Cardiac muscle cell (in vitro differentiated cells and primary cell): ENCODE measurements at regions not wholly inside any gene's neighbourhood (a gene's known extent, or its start where the extent isn't known, plus 50 kb on each side); places are given as distances from the start of the nearest gene placed in this dataset.

Source experiments
- DNase-seq, 2 donors: peaks; one replicate each; pipeline versions ENCODE4 v3.0.0 to v3.0.0-alpha.2; 2010 to 2017; ENCODE audit warnings: low read depth in 1 of 2, low spot score in 1 of 2
- H3K27ac ChIP-seq: fragments of 200-600 bp; sonication (generic); 2 replicates; pipeline ENCODE4 v1.5.1; 2016
- H3K27me3 ChIP-seq: fragments of 200-600 bp; sonication (generic); 2 replicates; pipeline ENCODE4 v1.6.0; 2016; ENCODE audit warnings: control low read depth
- H3K36me3 ChIP-seq: fragments of 200-600 bp; sonication (generic); 2 replicates; pipeline ENCODE4 v1.5.1; 2016; ENCODE audit warnings: control low read depth
- H3K4me1 ChIP-seq: fragments of 200-600 bp; sonication (generic); 2 replicates; pipeline ENCODE4 v1.8.1; 2017; ENCODE audit warnings: low read depth, mild to moderate bottlenecking, mixed run types
- H3K4me3 ChIP-seq: fragments of 200-600 bp; sonication (generic); 2 replicates; pipeline ENCODE4 v1.5.1; 2016; ENCODE audit warnings: mild to moderate bottlenecking
- H3K9me3 ChIP-seq: fragments of 200-600 bp; sonication (generic); 2 replicates; pipeline ENCODE4 v1.5.1; 2017; ENCODE audit warnings: low read depth, mild to moderate bottlenecking, control low read depth
- TF ChIP-seq, protein P1 (sequence below): IDR thresholded peaks from 2 replicates; pipeline ENCODE4 v1.5.1; 2012; ENCODE audit warnings: low read depth, mild to moderate bottlenecking, low read length

DNA sequence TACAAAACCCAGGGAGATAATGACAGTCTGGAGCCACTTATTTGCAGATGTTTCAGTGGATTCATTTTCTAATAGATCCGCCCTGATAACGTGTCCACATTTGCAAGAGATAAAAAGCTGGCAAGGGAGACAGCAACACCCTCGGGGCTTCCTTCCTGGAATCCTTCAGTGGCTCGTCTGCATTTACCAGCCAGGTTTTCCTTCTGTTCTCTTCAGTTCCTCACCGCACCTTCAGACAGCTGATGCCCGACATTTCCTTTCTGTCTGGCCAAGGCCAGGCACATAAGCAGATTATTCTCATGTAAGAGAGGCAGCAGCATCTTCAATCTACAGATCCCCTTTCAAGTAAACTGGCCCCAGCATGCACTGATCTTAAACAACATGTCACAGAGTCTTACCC is 56.2 kb upstream of the SPATA12 start:
- H3K4me1 ChIP-seq = peaks cover 25% of the 10 kb centered on the region
- H3K9me3 ChIP-seq = no peaks in the 10 kb centered on the region
- H3K36me3 ChIP-seq = no peaks in the 10 kb centered on the region
- TF ChIP-seq, protein P1, sequence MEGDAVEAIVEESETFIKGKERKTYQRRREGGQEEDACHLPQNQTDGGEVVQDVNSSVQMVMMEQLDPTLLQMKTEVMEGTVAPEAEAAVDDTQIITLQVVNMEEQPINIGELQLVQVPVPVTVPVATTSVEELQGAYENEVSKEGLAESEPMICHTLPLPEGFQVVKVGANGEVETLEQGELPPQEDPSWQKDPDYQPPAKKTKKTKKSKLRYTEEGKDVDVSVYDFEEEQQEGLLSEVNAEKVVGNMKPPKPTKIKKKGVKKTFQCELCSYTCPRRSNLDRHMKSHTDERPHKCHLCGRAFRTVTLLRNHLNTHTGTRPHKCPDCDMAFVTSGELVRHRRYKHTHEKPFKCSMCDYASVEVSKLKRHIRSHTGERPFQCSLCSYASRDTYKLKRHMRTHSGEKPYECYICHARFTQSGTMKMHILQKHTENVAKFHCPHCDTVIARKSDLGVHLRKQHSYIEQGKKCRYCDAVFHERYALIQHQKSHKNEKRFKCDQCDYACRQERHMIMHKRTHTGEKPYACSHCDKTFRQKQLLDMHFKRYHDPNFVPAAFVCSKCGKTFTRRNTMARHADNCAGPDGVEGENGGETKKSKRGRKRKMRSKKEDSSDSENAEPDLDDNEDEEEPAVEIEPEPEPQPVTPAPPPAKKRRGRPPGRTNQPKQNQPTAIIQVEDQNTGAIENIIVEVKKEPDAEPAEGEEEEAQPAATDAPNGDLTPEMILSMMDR = no peak
- H3K27ac ChIP-seq = no peak overlapping the region
- no peak overlapping the region for H3K4me3 ChIP-seq
- no peaks in the 10 kb centered on the region for H3K27me3 ChIP-seq
- no peak for DNase-seq

DNA sequence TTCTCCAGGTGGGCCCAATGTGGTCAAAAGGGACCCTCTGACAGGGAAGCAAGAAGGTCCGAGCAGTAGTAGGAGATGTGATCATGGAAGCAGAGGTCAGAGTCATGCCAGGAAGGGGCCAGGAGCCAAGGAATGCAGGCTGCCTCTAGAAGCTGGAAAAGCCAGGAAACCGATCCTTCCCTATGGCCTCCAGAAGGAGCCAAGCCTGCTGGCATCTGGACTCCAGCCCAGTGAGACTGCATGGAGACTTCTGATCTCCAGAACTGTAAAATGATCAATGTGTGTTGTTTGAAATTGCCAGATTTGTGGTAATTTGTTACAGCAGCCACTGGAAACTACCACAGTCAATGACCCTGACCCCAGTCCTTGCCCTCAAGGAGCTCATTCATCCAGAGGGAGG is 56.8 kb upstream of the SPATA12 start:
- Histone ChIP-seq H3K36me3 (no peaks in the 10 kb centered on the region), H3K4me3 (no peak overlapping the region), H3K4me1 (peaks cover 22% of the 10 kb centered on the region), H3K9me3 (no peaks in the 10 kb centered on the region), H3K27ac (no peak overlapping the region), H3K27me3 (no peaks in the 10 kb centered on the region)
- no peak for DNase-seq
- TF ChIP-seq, protein P1 = no peak

DNA sequence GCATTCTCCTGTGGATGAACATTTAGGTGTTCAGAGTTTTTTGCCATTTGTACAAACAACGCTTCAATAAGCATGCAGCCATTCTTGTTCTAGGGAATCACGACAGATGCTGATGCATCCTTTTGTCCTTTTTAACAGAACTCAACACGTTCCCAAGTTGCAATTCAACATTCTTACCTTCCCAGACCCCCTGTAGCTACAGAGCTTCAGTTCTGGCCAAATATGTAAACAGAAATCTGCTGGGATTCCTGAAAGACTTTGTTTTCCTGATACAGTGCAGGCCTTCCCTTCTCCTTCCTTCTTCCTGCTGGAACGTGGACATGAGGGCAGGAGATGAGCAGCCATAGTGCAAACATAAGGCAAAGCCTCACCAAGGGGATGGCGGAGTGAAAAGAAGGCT is 59.1 kb upstream of the SPATA12 start:
- Histone ChIP-seq H3K4me3 (no peak overlapping the region), H3K9me3 (no peaks in the 10 kb centered on the region), H3K4me1 (peaks cover 5% of the 10 kb centered on the region), H3K36me3 (no peaks in the 10 kb centered on the region), H3K27me3 (no peaks in the 10 kb centered on the region), H3K27ac (no peak overlapping the region)
- TF ChIP-seq, protein P1 = no peak
- no peak for DNase-seq

DNA sequence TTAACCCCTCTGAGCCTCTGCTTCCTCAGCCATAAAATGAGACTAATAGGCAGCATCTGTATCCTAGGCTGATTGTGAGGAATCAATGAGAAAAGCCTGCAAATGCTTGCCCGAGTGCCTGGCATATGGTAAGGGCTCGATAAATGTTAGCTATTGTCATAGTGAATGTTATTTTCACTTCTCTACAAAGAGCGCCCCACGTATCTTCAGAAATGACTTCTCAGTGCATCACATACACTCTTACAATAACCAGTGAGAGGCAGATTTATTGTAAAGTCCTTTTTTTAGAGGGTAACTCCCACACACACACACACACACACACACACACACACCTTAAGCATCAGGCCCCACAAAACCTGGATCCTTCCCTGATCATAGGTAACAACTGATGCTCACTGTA is 60.5 kb upstream of the SPATA12 start:
- Histone ChIP-seq H3K4me3 (no peak overlapping the region), H3K9me3 (no peaks in the 10 kb centered on the region), H3K36me3 (no peaks in the 10 kb centered on the region), H3K27ac (no peak overlapping the region), H3K27me3 (no peaks in the 10 kb centered on the region), H3K4me1 (no peaks in the 10 kb centered on the region)
- TF ChIP-seq, protein P1 = no peak
- no peak for DNase-seq

DNA sequence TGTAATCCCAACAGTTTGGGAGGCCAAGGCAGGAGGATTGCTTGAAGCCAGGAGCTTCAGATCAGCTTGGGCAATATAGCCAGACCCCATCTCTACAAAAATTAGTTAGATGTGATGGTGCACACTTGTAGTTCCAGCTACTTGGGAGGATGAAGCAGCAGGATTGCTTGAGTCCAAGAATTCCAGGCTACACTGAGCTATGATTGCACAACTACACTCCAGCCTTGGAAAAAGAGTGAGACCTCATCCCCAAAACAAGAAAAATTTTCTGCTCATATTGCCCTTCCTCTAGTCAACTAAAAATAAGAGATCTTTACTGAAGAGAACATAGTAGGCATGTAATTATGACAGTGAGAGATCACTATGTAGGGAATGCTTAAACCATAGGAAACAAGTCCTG is 60.9 kb upstream of the SPATA12 start:
- TF ChIP-seq, protein P1 = no peak
- peak in 1 of 2 donors; percentile 29 for DNase-seq
- H3K27me3 ChIP-seq = no peaks in the 10 kb centered on the region
- H3K4me3 ChIP-seq = no peak overlapping the region
- H3K9me3 ChIP-seq = no peaks in the 10 kb centered on the region
- H3K36me3 ChIP-seq = no peaks in the 10 kb centered on the region
- H3K27ac ChIP-seq = no peak overlapping the region
- H3K4me1 ChIP-seq = no peaks in the 10 kb centered on the region

DNA sequence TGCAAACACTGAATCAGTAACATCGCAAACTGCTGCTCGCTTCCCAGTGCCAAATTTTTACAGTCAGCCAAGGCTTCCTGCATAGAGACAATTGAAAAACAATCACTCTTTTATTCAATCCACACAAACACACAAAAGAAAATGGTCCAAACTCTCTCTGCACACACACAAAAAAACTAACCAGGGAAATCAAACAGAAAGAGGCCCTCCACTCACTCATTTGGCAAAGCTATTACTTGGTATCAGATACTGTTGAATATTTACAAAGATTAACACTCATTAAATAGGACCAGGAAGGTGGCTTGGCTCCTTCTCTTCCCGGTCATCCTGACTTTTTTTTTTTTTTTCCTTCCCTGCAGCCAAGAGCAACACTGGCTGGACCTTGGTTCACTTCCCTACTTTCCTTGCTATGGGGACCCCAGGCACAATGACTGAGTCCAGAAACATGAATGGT is 62.4 kb upstream of the SPATA12 start:
- TF ChIP-seq, protein P1 = no peak
- DNase-seq = no peak
- H3K4me3 ChIP-seq = no peak overlapping the region
- H3K4me1 ChIP-seq = no peaks in the 10 kb centered on the region
- no peaks in the 10 kb centered on the region for H3K27me3 ChIP-seq
- H3K36me3 ChIP-seq = no peaks in the 10 kb centered on the region
- H3K9me3 ChIP-seq = no peaks in the 10 kb centered on the region
- H3K27ac ChIP-seq = no peak overlapping the region
